HEK293 (cell line): ENCODE measurements at regions not wholly inside any gene's neighbourhood (a gene's known extent, or its start where the extent isn't known, plus 50 kb on each side); places are given as distances from the start of the nearest gene placed in this dataset.

ENCODE experiments used
- YY1 ChIP-seq: fragments of 450-650 bp; formaldehyde crosslinking; IDR thresholded peaks from 2 replicates; pipeline ENCODE4 v1.5.1; 2018; ENCODE audit warnings: missing biosample characterization, missing genetic modification characterization
- ZBTB49 ChIP-seq: fragments of 450-650 bp; formaldehyde crosslinking; IDR thresholded peaks from 2 replicates; pipeline ENCODE4 v1.5.1; 2016; ENCODE audit warnings: missing biosample characterization, missing genetic modification characterization, low read depth
- ZEB2 ChIP-seq: fragments of 450-650 bp; formaldehyde crosslinking; IDR thresholded peaks from 2 replicates; pipeline ENCODE4 v1.5.1; 2016; ENCODE audit warnings: missing biosample characterization, missing genetic modification characterization
- ZNF140 ChIP-seq: fragments of 450-650 bp; formaldehyde crosslinking; IDR thresholded peaks from 2 replicates; pipeline ENCODE4 v1.5.1; 2016; ENCODE audit warnings: missing biosample characterization, missing genetic modification characterization
- ZNF26 ChIP-seq: fragments of 450-650 bp; formaldehyde crosslinking; IDR thresholded peaks from 2 replicates; pipeline ENCODE4 v1.5.1; 2016; ENCODE audit warnings: missing biosample characterization, missing genetic modification characterization
- ZNF274 ChIP-seq, 2 experiments: fragments of 200-500 bp in 1 of 2; fragments of 450-650 bp in 1 of 2; sonication (Bioruptor generic) in 1 of 2; formaldehyde crosslinking in 1 of 2; IDR thresholded peaks; 2 replicates each; pipeline versions ENCODE4 v1.5.1 to v1.6.1; 2014 to 2016; ENCODE audit warnings: borderline replicate concordance in 1 of 2, inconsistent platforms in 1 of 2, low read length in 1 of 2, missing biosample characterization in 1 of 2, missing genetic modification characterization in 1 of 2
- ZNF292 ChIP-seq: fragments of 450-650 bp; formaldehyde crosslinking; IDR thresholded peaks from 2 replicates; pipeline ENCODE4 v1.5.1; 2016; ENCODE audit warnings: low read depth, missing biosample characterization, missing genetic modification characterization, borderline replicate concordance
- ZNF366 ChIP-seq: fragments of 450-650 bp; formaldehyde crosslinking; conservative IDR thresholded peaks from 2 replicates; pipeline ENCODE4 v1.5.1; 2016; ENCODE audit warnings: missing biosample characterization, missing genetic modification characterization
- ZNF626 ChIP-seq: fragments of 450-650 bp; sonication (Bioruptor Pico); formaldehyde crosslinking; IDR thresholded peaks from 2 replicates; pipeline ENCODE4 v1.5.1; 2018; ENCODE audit warnings: missing biosample characterization, missing genetic modification characterization, inconsistent platforms
- ZNF791 ChIP-seq: fragments of 450-650 bp; formaldehyde crosslinking; IDR thresholded peaks from 2 replicates; pipeline ENCODE4 v1.5.1; 2016; ENCODE audit warnings: missing biosample characterization, missing genetic modification characterization
- TF ChIP-seq, protein P1 (sequence below): fragments of 450-650 bp; formaldehyde crosslinking; IDR thresholded peaks from 2 replicates; pipeline ENCODE4 v1.5.1; 2016; ENCODE audit warnings: missing biosample characterization, missing genetic modification characterization

DNA sequence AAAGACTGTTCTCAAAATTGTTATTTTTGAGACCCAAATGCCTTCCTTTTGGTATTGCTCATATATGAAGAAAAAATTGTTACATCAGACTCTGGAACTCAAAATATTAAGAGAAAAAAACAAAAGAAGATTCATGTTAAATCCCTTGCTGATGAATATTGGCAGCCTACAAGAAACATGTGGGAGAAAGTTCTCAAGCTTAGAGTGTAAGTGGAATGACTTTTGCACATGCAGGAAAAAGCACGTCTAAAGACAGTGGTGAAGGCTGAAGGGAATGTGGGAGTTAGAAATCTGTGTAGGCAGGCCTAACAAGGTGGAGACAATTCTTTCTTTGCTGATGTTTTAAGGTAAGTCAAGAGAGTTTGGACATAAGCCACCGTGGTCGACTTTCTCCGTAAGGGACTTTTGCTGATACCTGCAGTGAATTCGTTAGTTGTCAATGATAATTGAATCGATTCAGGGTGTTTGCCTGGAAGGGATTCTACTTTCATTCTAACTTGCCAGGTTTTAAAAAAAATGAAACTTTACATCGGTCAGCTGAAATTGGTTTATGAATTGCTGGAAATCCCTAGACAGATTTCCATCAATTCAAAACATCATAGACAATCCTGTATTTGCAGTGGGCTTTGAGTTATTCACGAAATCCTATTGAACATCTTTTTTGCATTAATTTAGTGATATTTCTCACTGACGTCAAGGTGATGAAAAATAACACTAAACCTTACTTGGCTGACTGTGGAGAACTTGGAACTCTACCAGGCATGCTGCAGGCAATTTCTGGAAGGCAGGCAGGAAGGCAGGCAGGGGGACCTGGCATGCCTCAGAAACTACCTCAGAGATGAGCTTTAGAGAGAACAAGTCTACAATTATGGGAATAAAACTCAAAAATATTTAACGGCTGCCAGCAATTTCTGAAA is 359.1 kb upstream of the ADAMTSL1 start:
- no peak for TF ChIP-seq ZNF274 (IDR thresholded peaks at IDR 0.05; ENCODE audit: low read length)
- no peak for TF ChIP-seq ZNF274 (tag by site-specific recombination; IDR thresholded peaks at IDR 0.05; ENCODE audit: borderline replicate concordance)
- no peak for TF ChIP-seq YY1
- no peak for TF ChIP-seq ZBTB49 (tag by site-specific recombination)
- TF ChIP-seq, protein P1, sequence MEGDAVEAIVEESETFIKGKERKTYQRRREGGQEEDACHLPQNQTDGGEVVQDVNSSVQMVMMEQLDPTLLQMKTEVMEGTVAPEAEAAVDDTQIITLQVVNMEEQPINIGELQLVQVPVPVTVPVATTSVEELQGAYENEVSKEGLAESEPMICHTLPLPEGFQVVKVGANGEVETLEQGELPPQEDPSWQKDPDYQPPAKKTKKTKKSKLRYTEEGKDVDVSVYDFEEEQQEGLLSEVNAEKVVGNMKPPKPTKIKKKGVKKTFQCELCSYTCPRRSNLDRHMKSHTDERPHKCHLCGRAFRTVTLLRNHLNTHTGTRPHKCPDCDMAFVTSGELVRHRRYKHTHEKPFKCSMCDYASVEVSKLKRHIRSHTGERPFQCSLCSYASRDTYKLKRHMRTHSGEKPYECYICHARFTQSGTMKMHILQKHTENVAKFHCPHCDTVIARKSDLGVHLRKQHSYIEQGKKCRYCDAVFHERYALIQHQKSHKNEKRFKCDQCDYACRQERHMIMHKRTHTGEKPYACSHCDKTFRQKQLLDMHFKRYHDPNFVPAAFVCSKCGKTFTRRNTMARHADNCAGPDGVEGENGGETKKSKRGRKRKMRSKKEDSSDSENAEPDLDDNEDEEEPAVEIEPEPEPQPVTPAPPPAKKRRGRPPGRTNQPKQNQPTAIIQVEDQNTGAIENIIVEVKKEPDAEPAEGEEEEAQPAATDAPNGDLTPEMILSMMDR (tag by site-specific recombination) = no peak
- no peak for TF ChIP-seq ZNF791 (tag by site-specific recombination)
- no peak for TF ChIP-seq ZNF292 (tag by site-specific recombination)
- TF ChIP-seq ZNF626 (tag by site-specific recombination) = no peak
- TF ChIP-seq ZNF140 (tag by site-specific recombination) = no peak
- TF ChIP-seq ZEB2 (tag by site-specific recombination) = no peak
- no peak for TF ChIP-seq ZNF366 (tag by site-specific recombination)
- TF ChIP-seq ZNF26 (tag by site-specific recombination) = no peak
